BE2C (cell line): ENCODE measurements at regions not wholly inside any gene's neighbourhood (a gene's known extent, or its start where the extent isn't known, plus 50 kb on each side); places are given as distances from the start of the nearest gene placed in this dataset.
"Not testable (repeated sequence)": the region's sequence is repeated elsewhere in the genome, so short reads cannot be mapped to it uniquely, and the experiment has no call there.

Experiments used
- DNase-seq: peaks from one replicate; pipeline ENCODE4 v3.0.0-alpha.2; 2020
- H3K27me3 ChIP-seq: fragments of 250-450 bp; sonication (Bioruptor Pico); 2 replicates; pipeline ENCODE4 v1.5.1; 2020; ENCODE audit warnings: mild to moderate bottlenecking
- H3K36me3 ChIP-seq: fragments of 250-450 bp; sonication (Bioruptor Pico); 2 replicates; pipeline ENCODE4 v1.5.1; 2020; ENCODE audit warnings: mild to moderate bottlenecking
- H3K4me1 ChIP-seq: fragments of 250-450 bp; sonication (Bioruptor Pico); 2 replicates; pipeline ENCODE4 v1.5.1; 2020
- H3K4me3 ChIP-seq: 2 replicates; pipeline ENCODE4 v1.5.1; 2011; ENCODE audit warnings: low read depth, low read length
- H3K9me3 ChIP-seq: fragments of 250-450 bp; sonication (Bioruptor Pico); 2 replicates; pipeline ENCODE4 v1.5.1; 2020
- TF ChIP-seq, protein P1 (sequence below): IDR thresholded peaks from 2 replicates; pipeline ENCODE4 v1.5.1; 2012; ENCODE audit warnings: mild to moderate bottlenecking, low read depth, low read length

DNA sequence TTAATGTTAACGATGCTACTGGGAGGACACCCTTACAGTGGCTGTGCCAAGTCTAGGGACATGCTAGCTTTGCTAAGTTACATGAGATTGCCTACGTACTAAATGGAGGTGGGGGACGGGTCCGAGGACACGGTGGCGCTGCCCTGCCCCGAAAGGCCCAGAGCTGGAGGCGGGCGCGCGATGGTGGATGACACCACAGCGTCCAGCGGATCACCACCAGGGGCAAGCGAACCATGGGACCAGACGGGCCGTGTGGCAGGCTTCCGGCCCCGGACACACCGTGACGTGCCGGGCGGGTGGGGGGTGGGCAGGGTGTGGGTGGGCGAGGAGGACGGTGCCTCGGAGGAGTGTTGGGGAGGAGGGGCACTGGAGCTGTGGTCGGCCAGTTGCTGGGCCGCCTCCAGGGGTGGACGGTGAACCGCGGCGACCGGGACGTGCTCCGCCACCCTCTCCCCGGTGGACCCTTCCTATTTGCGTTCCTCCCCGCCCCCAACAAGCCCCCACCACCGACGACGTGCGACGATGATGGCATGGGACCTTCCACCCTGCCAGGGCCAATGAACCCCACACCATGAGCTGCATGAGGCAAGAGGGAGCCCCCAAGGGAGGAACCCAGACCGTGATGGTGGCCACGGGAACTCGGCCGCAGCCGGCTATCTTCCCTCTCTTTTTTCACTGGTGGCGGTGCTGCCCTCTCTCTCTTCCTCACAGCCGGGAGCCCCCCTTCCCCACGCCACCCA lies 773.3 kb upstream of the DEFB115 start:
- Histone ChIP-seq H3K27me3 (no peaks in the 10 kb centered on the region), H3K4me1 (no peaks in the 10 kb centered on the region), H3K4me3 (no peak overlapping the region), H3K9me3 (no peaks in the 10 kb centered on the region), H3K36me3 (no peaks in the 10 kb centered on the region)
- DNase-seq = no peak
- TF ChIP-seq, protein P1, sequence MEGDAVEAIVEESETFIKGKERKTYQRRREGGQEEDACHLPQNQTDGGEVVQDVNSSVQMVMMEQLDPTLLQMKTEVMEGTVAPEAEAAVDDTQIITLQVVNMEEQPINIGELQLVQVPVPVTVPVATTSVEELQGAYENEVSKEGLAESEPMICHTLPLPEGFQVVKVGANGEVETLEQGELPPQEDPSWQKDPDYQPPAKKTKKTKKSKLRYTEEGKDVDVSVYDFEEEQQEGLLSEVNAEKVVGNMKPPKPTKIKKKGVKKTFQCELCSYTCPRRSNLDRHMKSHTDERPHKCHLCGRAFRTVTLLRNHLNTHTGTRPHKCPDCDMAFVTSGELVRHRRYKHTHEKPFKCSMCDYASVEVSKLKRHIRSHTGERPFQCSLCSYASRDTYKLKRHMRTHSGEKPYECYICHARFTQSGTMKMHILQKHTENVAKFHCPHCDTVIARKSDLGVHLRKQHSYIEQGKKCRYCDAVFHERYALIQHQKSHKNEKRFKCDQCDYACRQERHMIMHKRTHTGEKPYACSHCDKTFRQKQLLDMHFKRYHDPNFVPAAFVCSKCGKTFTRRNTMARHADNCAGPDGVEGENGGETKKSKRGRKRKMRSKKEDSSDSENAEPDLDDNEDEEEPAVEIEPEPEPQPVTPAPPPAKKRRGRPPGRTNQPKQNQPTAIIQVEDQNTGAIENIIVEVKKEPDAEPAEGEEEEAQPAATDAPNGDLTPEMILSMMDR = no peak

DNA sequence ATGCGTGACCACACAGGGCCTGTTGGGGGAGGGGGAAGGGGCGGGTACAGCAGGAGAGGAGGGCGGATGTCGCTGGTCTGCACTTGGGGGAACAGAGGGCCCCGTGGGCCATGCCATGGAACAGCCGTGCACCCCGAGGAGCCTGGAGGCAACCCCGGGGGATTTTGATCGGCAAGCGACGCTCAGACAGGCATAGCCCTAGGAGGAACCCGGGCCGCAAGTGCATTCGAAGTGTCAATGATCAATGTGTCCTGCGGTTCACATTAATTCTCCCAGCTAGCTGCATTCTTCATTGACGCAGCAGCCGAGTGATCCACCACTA lies 772.8 kb upstream of the DEFB115 start:
- H3K36me3 ChIP-seq = no peaks in the 10 kb centered on the region
- DNase-seq = no peak
- TF ChIP-seq, protein P1 = no peak
- no peaks in the 10 kb centered on the region for H3K27me3 ChIP-seq
- no peak overlapping the region for H3K4me3 ChIP-seq
- no peaks in the 10 kb centered on the region for H3K9me3 ChIP-seq
- H3K4me1 ChIP-seq = no peaks in the 10 kb centered on the region

DNA sequence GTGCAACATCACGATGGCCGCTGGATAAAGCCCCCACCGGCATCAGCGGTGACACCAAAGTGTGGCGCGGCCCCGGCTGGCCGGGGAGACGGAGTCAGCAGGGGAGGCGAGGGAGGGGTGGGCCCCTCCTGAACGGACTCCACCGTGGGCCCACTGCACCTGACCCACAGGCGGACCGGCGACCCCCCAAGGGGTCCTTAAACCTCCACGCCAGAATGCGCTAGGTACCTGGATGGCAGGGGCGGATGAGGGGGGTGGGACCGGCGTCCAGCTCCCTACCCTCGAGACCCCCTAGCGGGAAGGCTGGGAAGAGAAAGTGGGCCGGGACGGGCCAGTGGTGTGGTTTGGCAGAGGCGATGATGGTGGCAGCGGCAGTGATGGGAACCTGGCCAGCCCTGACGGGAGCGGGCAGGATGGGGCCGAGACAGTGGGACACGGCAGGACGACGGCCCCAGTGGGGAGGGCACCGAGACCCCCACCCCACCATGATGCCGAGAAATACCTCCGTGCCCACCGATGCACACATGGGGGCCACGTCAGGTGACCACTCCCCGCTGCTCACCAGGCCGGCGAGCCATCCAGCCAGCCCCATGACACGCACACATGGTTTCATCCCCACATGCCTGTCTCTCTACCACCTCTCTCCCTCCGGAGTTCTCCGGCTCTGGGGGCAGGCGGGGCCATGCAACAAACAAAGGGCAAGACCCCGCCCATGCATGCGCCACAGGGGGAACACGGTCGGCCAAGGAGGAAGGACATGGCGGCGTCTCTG lies 771.9 kb upstream of the DEFB115 start:
- DNase-seq = no peak
- H3K36me3 ChIP-seq = no peaks in the 10 kb centered on the region
- no peak overlapping the region for H3K4me3 ChIP-seq
- H3K9me3 ChIP-seq = no peaks in the 10 kb centered on the region
- TF ChIP-seq, protein P1 = no peak
- no peaks in the 10 kb centered on the region for H3K4me1 ChIP-seq
- no peaks in the 10 kb centered on the region for H3K27me3 ChIP-seq

DNA sequence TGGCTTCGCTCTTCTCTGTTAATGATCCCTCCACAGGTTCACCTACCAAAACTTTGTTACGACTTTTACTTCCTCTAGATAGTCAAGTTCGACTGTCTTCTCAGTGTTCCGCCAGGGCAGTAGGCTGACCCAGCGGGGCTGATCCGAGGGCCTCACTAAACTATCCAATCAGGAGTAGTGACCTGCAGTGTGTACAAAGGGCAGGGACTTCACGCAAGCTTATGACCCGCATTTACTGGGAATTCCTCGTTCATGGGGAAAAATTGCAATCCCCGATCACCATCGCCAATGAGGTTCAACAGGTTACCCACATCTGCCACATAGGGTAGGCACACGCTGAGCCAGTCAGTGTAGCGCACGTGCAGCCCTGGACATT lies 771.4 kb upstream of the DEFB115 start:
- DNase-seq = no peak
- TF ChIP-seq, protein P1 = no peak
- Histone ChIP-seq H3K9me3 (no peaks in the 10 kb centered on the region), H3K4me3 (no peak overlapping the region), H3K27me3 (no peaks in the 10 kb centered on the region), H3K36me3 (no peaks in the 10 kb centered on the region), H3K4me1 (no peaks in the 10 kb centered on the region)

DNA sequence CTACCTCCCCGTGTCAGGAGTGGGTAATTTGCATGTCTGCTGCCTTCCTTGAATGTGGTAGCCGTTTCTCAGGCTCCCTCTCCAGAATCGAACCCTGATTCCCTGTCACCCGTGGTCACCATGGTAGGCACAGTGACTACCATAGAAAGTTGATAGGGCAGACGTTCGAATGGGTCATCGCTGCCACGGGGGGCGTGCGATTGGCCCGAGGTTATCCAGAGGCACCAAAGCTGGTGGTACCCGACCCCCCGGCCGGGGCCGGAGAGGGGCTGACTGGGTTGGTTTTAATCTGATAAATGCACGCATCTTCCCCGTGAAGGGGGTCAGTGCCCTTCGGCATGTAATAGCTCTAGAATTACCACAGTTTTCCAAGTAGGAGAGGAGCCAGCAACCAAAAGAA lies 770.0 kb upstream of the DEFB115 start:
- not testable (repeated sequence) for H3K36me3 ChIP-seq, H3K4me1 ChIP-seq, H3K27me3 ChIP-seq, DNase-seq, H3K9me3 ChIP-seq, H3K4me3 ChIP-seq

DNA sequence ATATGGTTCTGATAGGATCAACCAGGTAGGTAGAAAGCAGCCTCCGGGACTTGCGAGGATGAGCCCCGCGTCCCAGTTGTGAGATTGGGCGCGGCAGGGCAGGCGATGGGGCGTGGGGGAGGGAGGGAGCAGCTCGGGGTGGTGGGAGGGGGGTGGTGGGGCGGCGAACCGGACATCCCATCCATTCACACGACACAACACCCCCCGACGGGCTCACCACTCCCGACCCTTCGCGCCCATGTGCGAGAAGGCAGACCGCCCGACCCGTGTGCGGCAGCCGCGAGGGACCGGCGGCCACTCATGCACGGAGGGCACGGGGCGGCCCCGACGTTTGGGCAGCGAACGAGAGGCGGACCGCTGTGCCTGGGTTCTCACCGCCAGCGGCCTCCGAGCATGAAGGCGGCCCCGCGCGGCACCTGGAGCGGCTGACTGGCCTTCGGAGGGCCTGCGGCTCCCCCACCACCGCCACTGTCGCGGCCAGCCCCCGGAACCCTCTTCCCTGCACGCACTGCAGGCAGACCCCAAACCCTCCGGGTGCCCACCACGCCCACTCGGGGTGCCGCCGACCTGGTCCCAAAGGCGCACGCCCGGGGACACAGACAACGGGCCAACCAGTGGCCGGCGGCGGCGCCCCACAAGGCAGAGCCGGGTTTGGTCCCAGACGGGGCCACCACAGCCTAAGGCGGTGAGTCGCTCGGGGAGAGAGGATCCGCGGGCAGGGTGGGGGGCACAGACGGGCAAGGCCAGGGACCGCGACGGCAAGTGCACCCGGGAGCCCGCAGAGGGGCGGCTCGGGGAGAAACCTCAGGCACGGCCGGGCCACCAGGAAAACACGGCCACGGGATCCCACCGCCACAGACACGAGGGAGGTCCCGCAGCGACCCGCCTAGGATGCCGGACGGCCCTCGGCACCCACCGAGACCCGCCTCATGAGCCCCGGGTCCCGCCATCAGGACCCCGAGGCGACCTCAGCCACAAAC lies 769.2 kb upstream of the DEFB115 start:
- no peaks in the 10 kb centered on the region for H3K27me3 ChIP-seq
- no peak for DNase-seq
- TF ChIP-seq, protein P1 = no peak
- no peaks in the 10 kb centered on the region for H3K9me3 ChIP-seq
- no peaks in the 10 kb centered on the region for H3K36me3 ChIP-seq
- H3K4me1 ChIP-seq = no peaks in the 10 kb centered on the region
- H3K4me3 ChIP-seq = no peak overlapping the region
